Vagina (tissue), 2 donors: ENCODE measurements at regions not wholly inside any gene's neighbourhood (a gene's known extent, or its start where the extent isn't known, plus 50 kb on each side); places are given as distances from the start of the nearest gene placed in this dataset.

ENCODE experiments used
- CTCF ChIP-seq, 3 experiments: fragments of 450-650 bp in 2 of 3; fragments of 200-600 bp in 1 of 3; sonication (generic) in 1 of 3; IDR thresholded peaks; one replicate each; pipeline ENCODE4 v1.5.1; 2017 to 2019; ENCODE audit warnings: antibody characterized with exemption in 3 of 3, mild to moderate bottlenecking in 2 of 3, moderate library complexity in 2 of 3
- POLR2A ChIP-seq, 2 donors: fragments of 450-650 bp; IDR thresholded peaks; one replicate each; pipeline ENCODE4 v1.6.1; 2017; ENCODE audit warnings: antibody characterized with exemption in 2 of 2, mild to moderate bottlenecking in 2 of 2, moderate library complexity in 2 of 2
- POLR2AphosphoS5 ChIP-seq, 2 donors: sonication (generic); formaldehyde crosslinking; IDR thresholded peaks; one replicate each; pipeline ENCODE4 v1.9.0; 2017; ENCODE audit warnings: antibody characterized with exemption in 2 of 2, mild to moderate bottlenecking in 2 of 2, low read depth in 1 of 2; ENCODE audit not compliant: insufficient read depth in 1 of 2

- TF ChIP-seq CTCF (IDR thresholded peaks at IDR 0.05) (no peak), POLR2AphosphoS5 (IDR thresholded peaks at IDR 0.05; ENCODE audit: insufficient read depth in 1 of 2, low read depth in 1 of 2) (no peak), POLR2A (IDR thresholded peaks at IDR 0.05) (no peak)
Measured at GRCh38 chr17:13702266-13702665, 100.5 kb upstream of the HS3ST3A1 start.
